NCI-H345 (cell line): ENCODE measurements at regions not wholly inside any gene's neighbourhood (a gene's known extent, or its start where the extent isn't known, plus 50 kb on each side); places are given as distances from the start of the nearest gene placed in this dataset.
"Not testable (repeated sequence)": the region's sequence is repeated elsewhere in the genome, so short reads cannot be mapped to it uniquely, and the experiment has no call there.

Experiments
- DNase-seq: peaks from one replicate; lab custom pipeline; 2025; lab: John Stamatoyannopoulos, UW

- DNase-seq, result no peak
Measured at GRCh38 chr4:7141151-7141834, 51.0 kb upstream of the SORCS2 start.

- DNase-seq, result no peak
Measured at GRCh38 chr4:7140692-7141069, 51.7 kb upstream of the SORCS2 start.

GRCh38 chr4:7140062-7140691, 52.2 kb upstream of the SORCS2 start:
- no peak for DNase-seq

- DNase-seq, result no peak
Measured at GRCh38 chr4:7139167-7139982, 53.0 kb upstream of the SORCS2 start.

- DNase-seq, result no peak
Measured at GRCh38 chr4:7138223-7139166, 53.8 kb upstream of the SORCS2 start.

- no peak for DNase-seq
Measured at GRCh38 chr4:7137326-7138200, 54.8 kb upstream of the SORCS2 start.

- no peak for DNase-seq
Measured at GRCh38 chr4:7136351-7136750, 56.0 kb upstream of the SORCS2 start.

- DNase-seq, result no peak
Measured at GRCh38 chr4:7135389-7135746, 57.0 kb upstream of the SORCS2 start.

GRCh38 chr4:7134737-7135388, 57.5 kb upstream of the SORCS2 start:
- DNase-seq, result no peak

- DNase-seq, result not testable (repeated sequence)
Measured at GRCh38 chr4:7133818-7134650, 58.3 kb upstream of the SORCS2 start.

- DNase-seq, result no peak
Measured at GRCh38 chr4:7132730-7133582, 59.4 kb upstream of the SORCS2 start.

- DNase-seq, result no peak
Measured at GRCh38 chr4:7132249-7132648, 60.1 kb upstream of the SORCS2 start.

- no peak for DNase-seq
Measured at GRCh38 chr4:7131498-7132031, 60.8 kb upstream of the SORCS2 start.

- DNase-seq, result no peak
Measured at GRCh38 chr4:7130621-7131211, 61.6 kb upstream of the SORCS2 start.

- no peak for DNase-seq
Measured at GRCh38 chr4:7129871-7130620, 62.2 kb upstream of the GRPEL1 start.

GRCh38 chr4:7128644-7129043, 60.8 kb upstream of the GRPEL1 start:
- DNase-seq, result no peak

- DNase-seq, result no peak
Measured at GRCh38 chr4:7128234-7128633, 60.4 kb upstream of the GRPEL1 start.
